Psoas muscle (tissue), 7 donors: ENCODE measurements at regions not wholly inside any gene's neighbourhood (a gene's known extent, or its start where the extent isn't known, plus 50 kb on each side); places are given as distances from the start of the nearest gene placed in this dataset.

Experiments used
- ATAC-seq, 4 donors: fragments of 200-7000 bp; cut with Tn5 transposase; one replicate each; pipeline ENCODE4 v1.9.1; 2020; ENCODE audit warnings: moderate library complexity in 3 of 4, mild to moderate bottlenecking in 2 of 4
- DNase-seq, 2 donors: peaks; one replicate each; pipeline ENCODE4 v3.0.0-alpha.2; 2020
- H3K27ac ChIP-seq: fragments of 200-600 bp; one replicate; pipeline ENCODE4 v1.8.0; 2022
- H3K27me3 ChIP-seq, 3 donors: fragments of 200-600 bp in 1 of 3; one replicate each; pipeline versions ENCODE4 v1.6.1 to v1.8.0; 2013 to 2022; ENCODE audit warnings: low read length in 2 of 3, mild to moderate bottlenecking in 2 of 3, moderate library complexity in 1 of 3; ENCODE audit not compliant: insufficient read depth in 3 of 3
- H3K36me3 ChIP-seq, 2 donors: fragments of 200-600 bp in 1 of 2; one replicate each; pipeline versions ENCODE4 v1.6.1 to v1.8.0; 2013 to 2022; ENCODE audit warnings: low read depth in 1 of 2, mild to moderate bottlenecking in 1 of 2, moderate library complexity in 1 of 2; ENCODE audit not compliant: insufficient read depth in 1 of 2
- H3K4me1 ChIP-seq: fragments of 200-600 bp; one replicate; pipeline ENCODE4 v1.8.0; 2022
- H3K4me3 ChIP-seq: fragments of 200-600 bp; one replicate; pipeline ENCODE4 v1.8.0; 2022; ENCODE audit warnings: mild to moderate bottlenecking
- H3K9me3 ChIP-seq: fragments of 200-600 bp; one replicate; pipeline ENCODE4 v1.8.0; 2022
- CTCF ChIP-seq: fragments of 200-600 bp; IDR thresholded peaks from one replicate; pipeline ENCODE4 v1.8.0; 2022; ENCODE audit warnings: antibody characterized with exemption
- WGBS, 3 donors: extraction: QIAGEN DNeasy Blood & Tissue Kit; methylation state at CpG; one replicate each; pipeline versions ENCODE4 v1.1.6 to v1.1.7; 2013; 5-methylcytosine and 5-hydroxymethylcytosine counted together
- intact Hi-C, 2 donors: fragments of 100-400 bp; cut with DNase I; formaldehyde crosslinking; loops; one replicate each; pipeline versions ENCODE4 v1.11.0 to v1.14.2; 2022
- donor health status: healthy with polysubstance abuse.
- donor health status: DM: no; HTN: no; CAD: no; lungs with moderate emphysema.
- donor health status: Bipolar disorder and iron deficiency.
- donor health status: healthy.
- donor health status: DM: yes; HTN: yes; CAD: no.
- donor health status: DM: no; HTN: no; CAD: no.
- donor health status: DM: yes; HTN: yes; CAD: no.

GRCh38 chr7:46539892-46540483 lies 618.9 kb upstream of the IGFBP3 start:
- intact Hi-C loops: no loop called here
- Histone ChIP-seq H3K4me1 (no peaks in the 10 kb centered on the region), H3K4me3 (no peak overlapping the region), H3K27me3 (peaks cover 0 to 3% (median 0%) of the 10 kb centered on the region in 3 donors), H3K36me3 (no peaks in the 10 kb centered on the region), H3K9me3 (no peaks in the 10 kb centered on the region), H3K27ac (no peak overlapping the region)
- ATAC-seq (no peak), DNase-seq (no peak)
- 79 to 86% (median 82%) methylated on average over 5 of the region's 5 CpGs for WGBS, 3 donors
- TF ChIP-seq CTCF: no peak

- DNase-seq (no peak), ATAC-seq (no peak)
- H3K27ac ChIP-seq: no peak overlapping the region
- H3K27me3 ChIP-seq: no peaks in the 10 kb centered on the region
- no peak for TF ChIP-seq CTCF
- no peaks in the 10 kb centered on the region for H3K4me1 ChIP-seq
- intact Hi-C loops: no loop called here
- H3K4me3 ChIP-seq: no peak overlapping the region
- H3K9me3 ChIP-seq: no peaks in the 10 kb centered on the region
- no peaks in the 10 kb centered on the region for H3K36me3 ChIP-seq
- WGBS, 3 donors: 31 to 46% (median 42%) methylated on average over 5 of the region's 5 CpGs
Observed at GRCh38 chr7:46537191-46537905, 616.3 kb upstream of the IGFBP3 start.

DNA sequence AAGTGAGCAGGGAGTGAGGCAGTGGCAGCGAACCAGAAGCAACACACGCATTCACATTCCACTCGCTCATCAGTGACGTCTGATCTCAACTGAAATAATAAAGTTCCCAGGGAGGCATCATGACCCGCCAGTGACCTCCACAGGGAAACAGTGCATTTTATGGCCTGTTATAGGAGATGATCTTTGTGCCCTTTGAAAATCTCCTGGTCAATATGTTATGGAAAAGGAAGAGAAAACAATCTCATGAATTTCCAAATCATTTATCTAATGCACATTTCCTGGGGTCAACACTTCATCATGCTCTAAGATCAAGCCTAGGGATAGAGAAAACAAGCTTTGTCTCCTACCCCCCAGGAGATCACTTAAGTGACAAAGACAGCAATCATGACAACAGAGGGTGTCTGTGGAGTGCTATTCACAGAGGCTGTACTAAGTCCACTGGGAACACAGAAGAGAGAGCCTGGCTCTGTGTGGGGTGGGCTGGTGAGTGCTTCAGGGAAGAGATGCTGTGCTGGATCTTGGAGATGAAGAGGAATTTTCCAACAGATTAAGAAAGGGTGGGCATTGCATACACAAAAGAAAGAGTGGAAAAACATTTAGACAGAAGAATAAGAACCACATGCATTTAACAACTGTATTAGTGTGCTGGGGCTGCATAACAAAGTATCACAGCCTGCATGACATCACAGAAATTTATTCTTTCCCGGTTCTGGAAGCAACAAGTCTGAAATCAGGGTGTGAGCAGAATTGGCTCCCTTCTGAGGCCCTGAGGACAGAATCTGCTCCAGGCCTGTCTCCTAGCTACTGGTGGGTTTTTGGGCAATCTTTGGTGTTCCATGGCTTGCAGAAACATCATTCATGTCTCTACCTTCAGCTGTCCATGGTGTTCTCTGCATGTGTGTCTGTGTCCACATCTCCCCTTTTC lies 613.9 kb upstream of the IGFBP3 start:
- H3K36me3 ChIP-seq: no peaks in the 10 kb centered on the region
- WGBS, 3 donors: 45 to 48% (median 45%) methylated on average over 6 of the region's 6 CpGs
- H3K27me3 ChIP-seq: no peaks in the 10 kb centered on the region
- H3K9me3 ChIP-seq: no peaks in the 10 kb centered on the region
- H3K4me1 ChIP-seq: no peaks in the 10 kb centered on the region
- TF ChIP-seq CTCF: no peak
- ATAC-seq: no peak
- DNase-seq: no peak
- intact Hi-C loops: no loop called here
- no peak overlapping the region for H3K4me3 ChIP-seq
- H3K27ac ChIP-seq: no peak overlapping the region

- no peak for TF ChIP-seq CTCF
- no peaks in the 10 kb centered on the region for H3K27me3 ChIP-seq
- H3K9me3 ChIP-seq: no peaks in the 10 kb centered on the region
- no peak overlapping the region for H3K27ac ChIP-seq
- no peaks in the 10 kb centered on the region for H3K36me3 ChIP-seq
- ATAC-seq (no peak), DNase-seq (no peak)
- 87 to 90% (median 89%) methylated on average over 3 of the region's 3 CpGs for WGBS, 3 donors
- no peaks in the 10 kb centered on the region for H3K4me1 ChIP-seq
- intact Hi-C loops: no loop called here
- H3K4me3 ChIP-seq: no peak overlapping the region
Observed at GRCh38 chr7:46533946-46534345, 612.9 kb upstream of the IGFBP3 start.
